H1 (cell line): ENCODE measurements at regions not wholly inside any gene's neighbourhood (a gene's known extent, or its start where the extent isn't known, plus 50 kb on each side); places are given as distances from the start of the nearest gene placed in this dataset.

Experiments used
- CTCF ChIA-PET: fragments of 300-600 bp; sonication (Branson Sonifier 250); formaldehyde crosslinking; loops from one replicate; lab custom pipeline; 2021; ENCODE audit not compliant: partially characterized antibody; lab: Charles Lee
- POLR2A ChIA-PET: fragments of 300-600 bp; sonication (Branson Sonifier 250); formaldehyde crosslinking; loops from one replicate; lab custom pipeline; 2021; ENCODE audit warnings: inconsistent platforms; ENCODE audit not compliant: partially characterized antibody; lab: Charles Lee
- DNase-seq, 2 experiments: peaks; one replicate each; pipeline versions ENCODE4 v3.0.0 to v3.0.0-alpha.2; 2010 to 2022; ENCODE audit warnings: low spot score in 2 of 2, low read depth in 1 of 2, mixed read lengths in 1 of 2
- FAIRE-seq: peaks from 2 replicates; lab custom pipeline; 2011; peaks lifted over from hg19 to GRCh38; lab: Jason Lieb, UNC
- H2AFZ ChIP-seq: 2 replicates; pipeline ENCODE4 v1.8.1; 2012; ENCODE audit warnings: low read length, inconsistent platforms
- H2AK5ac ChIP-seq: 2 replicates; pipeline ENCODE4 v1.6.1; 2013; ENCODE audit warnings: low read depth, low read length
- H2BK120ac ChIP-seq: replicated peaks from 2 replicates; pipeline ENCODE3; 2013; ENCODE audit warnings: low read depth, low read length, inconsistent platforms
- H2BK12ac ChIP-seq: 2 replicates; pipeline ENCODE4 v1.6.1; 2013; ENCODE audit warnings: low read depth, low read length
- H2BK15ac ChIP-seq: 2 replicates; pipeline ENCODE4 v1.6.1; 2013; ENCODE audit warnings: low read length
- H2BK20ac ChIP-seq: 2 replicates; pipeline ENCODE4 v1.6.1; 2013; ENCODE audit warnings: low read length
- H2BK5ac ChIP-seq: 2 replicates; pipeline ENCODE4 v1.6.1; 2013; ENCODE audit warnings: low read depth, low read length
- H3K14ac ChIP-seq: 2 replicates; pipeline ENCODE4 v1.6.1; 2013; ENCODE audit warnings: inconsistent platforms; ENCODE audit not compliant: insufficient read length
- H3K18ac ChIP-seq: 2 replicates; pipeline ENCODE4 v1.6.1; 2013; ENCODE audit warnings: low read length; ENCODE audit errors: extremely low read depth
- H3K23ac ChIP-seq: 2 replicates; pipeline ENCODE4 v1.6.1; 2013; ENCODE audit warnings: inconsistent platforms; ENCODE audit not compliant: insufficient read length
- H3K23me2 ChIP-seq: 2 replicates; pipeline ENCODE4 v1.6.1; 2013; ENCODE audit warnings: low read depth, low read length
- H3K27ac ChIP-seq: 2 replicates; pipeline ENCODE4 v1.6.1; 2011; ENCODE audit warnings: low read depth, low read length, inconsistent platforms
- H3K27me3 ChIP-seq, 4 experiments: replicated peaks in 1 of 4; 1 replicate in 1 of 4; 2 replicates in 3 of 4; pipeline versions ENCODE4 v1.6.1 to v1.8.1; 2011 to 2013; ENCODE audit warnings: low read length in 3 of 4, mild to moderate bottlenecking in 3 of 4, inconsistent platforms in 2 of 4, mixed read lengths in 2 of 4, moderate library complexity in 1 of 4; ENCODE audit not compliant: control insufficient read depth in 3 of 4, insufficient read depth in 3 of 4; ENCODE audit errors: extremely low read depth in 1 of 4
- H3K36me3 ChIP-seq, 4 experiments: 2 replicates each; pipeline versions ENCODE4 v1.6.1 to v1.8.1; 2011 to 2013; ENCODE audit warnings: mild to moderate bottlenecking in 4 of 4, low read length in 3 of 4, moderate library complexity in 2 of 4, control low read depth in 1 of 4, inconsistent platforms in 1 of 4; ENCODE audit not compliant: insufficient read depth in 4 of 4, control insufficient read depth in 2 of 4
- H3K4ac ChIP-seq: replicated peaks from 2 replicates; pipeline ENCODE3; 2013; ENCODE audit warnings: low read length, low read depth, mixed read lengths, inconsistent platforms; ENCODE audit not compliant: insufficient read length
- H3K4me1 ChIP-seq, 4 experiments: replicated peaks in 1 of 4; 1 replicate in 1 of 4; 2 replicates in 3 of 4; pipeline versions ENCODE4 v1.6.1 to v1.8.1; 2011 to 2013; ENCODE audit warnings: low read length in 3 of 4, inconsistent platforms in 2 of 4, mixed read lengths in 1 of 4; ENCODE audit not compliant: insufficient read depth in 4 of 4, control insufficient read depth in 3 of 4
- H3K4me2 ChIP-seq, 2 experiments: 2 replicates each; pipeline versions ENCODE4 v1.6.1 to v1.8.1; 2011 to 2013; ENCODE audit warnings: low read depth in 2 of 2, low read length in 2 of 2, control low read depth in 1 of 2, inconsistent platforms in 1 of 2, mild to moderate bottlenecking in 1 of 2; ENCODE audit not compliant: insufficient read depth in 1 of 2
- H3K4me3 ChIP-seq, 4 experiments: fragments of 200-600, 300-600 bp in 1 of 4; sonication (generic), shearing (Covaris generic), sonication (Bioruptor Twin) in 1 of 4; 2 replicates each; pipeline versions ENCODE4 v1.5.1 to v1.8.1; 2011 to 2016; ENCODE audit warnings: low read length in 4 of 4, low read depth in 3 of 4, control low read depth in 2 of 4, inconsistent platforms in 2 of 4, mild to moderate bottlenecking in 2 of 4, mixed read lengths in 1 of 4, moderate library complexity in 1 of 4; ENCODE audit not compliant: insufficient read depth in 2 of 4; ENCODE audit errors: extremely low read depth in 1 of 4
- H3K56ac ChIP-seq: replicated peaks from 2 replicates; pipeline ENCODE3; 2013; ENCODE audit warnings: low read depth, mild to moderate bottlenecking, mixed read lengths, low read length, inconsistent platforms; ENCODE audit not compliant: insufficient read length
- H3K79me1 ChIP-seq: 2 replicates; pipeline ENCODE4 v1.6.1; 2013; ENCODE audit warnings: low read depth, low read length, control low read depth
- H3K79me2 ChIP-seq, 2 experiments: 2 replicates each; pipeline versions ENCODE4 v1.6.1 to v1.8.1; 2012 to 2013; ENCODE audit warnings: low read length in 2 of 2, mild to moderate bottlenecking in 2 of 2, inconsistent platforms in 1 of 2; ENCODE audit not compliant: insufficient read depth in 2 of 2, control insufficient read depth in 1 of 2
- H3K9ac ChIP-seq, 4 experiments: replicated peaks in 1 of 4; 1 replicate in 1 of 4; 2 replicates in 3 of 4; pipeline versions ENCODE4 v1.6.1 to v1.8.1; 2011 to 2013; ENCODE audit warnings: low read depth in 3 of 4, low read length in 3 of 4, control low read depth in 2 of 4, mild to moderate bottlenecking in 2 of 4, moderate library complexity in 2 of 4, inconsistent platforms in 1 of 4; ENCODE audit errors: extremely low read depth in 1 of 4
- H3K9me3 ChIP-seq, 2 experiments: 2 replicates each; pipeline versions ENCODE4 v1.6.1 to v1.8.1; 2012 to 2013; ENCODE audit warnings: mild to moderate bottlenecking in 2 of 2, moderate library complexity in 2 of 2, control low read depth in 1 of 2, inconsistent platforms in 1 of 2, low read depth in 1 of 2, low read length in 1 of 2, mixed read lengths in 1 of 2; ENCODE audit not compliant: insufficient read depth in 2 of 2
- H4K20me1 ChIP-seq, 2 experiments: replicated peaks in 1 of 2; 2 replicates each; pipeline versions ENCODE3 to v1.8.1; 2011 to 2013; ENCODE audit warnings: inconsistent platforms in 2 of 2, low read length in 2 of 2, mild to moderate bottlenecking in 1 of 2; ENCODE audit not compliant: insufficient read depth in 2 of 2, control insufficient read depth in 1 of 2
- H4K5ac ChIP-seq: 2 replicates; pipeline ENCODE4 v1.6.1; 2013; ENCODE audit warnings: low read length, low read depth, mixed read lengths, inconsistent platforms; ENCODE audit not compliant: insufficient read length
- H4K8ac ChIP-seq: 2 replicates; pipeline ENCODE4 v1.8.0; 2013; ENCODE audit warnings: mild to moderate bottlenecking, moderate library complexity, low read length, inconsistent platforms; ENCODE audit not compliant: insufficient read depth; ENCODE audit errors: extremely low read depth
- H4K91ac ChIP-seq: replicated peaks from 2 replicates; pipeline ENCODE3; 2013; ENCODE audit warnings: low read length, mixed read lengths, inconsistent platforms; ENCODE audit not compliant: insufficient read length
- BRCA1 ChIP-seq: IDR thresholded peaks from 2 replicates; pipeline ENCODE4 v1.6.1; 2012; ENCODE audit warnings: low read depth, low read length, improper control_type of control experiment
- HDAC2 ChIP-seq, 2 experiments: fragments of 300-600 bp in 1 of 2; sonication (generic) in 1 of 2; IDR thresholded peaks; 2 replicates each; pipeline ENCODE4 v1.6.1; 2011 to 2012; ENCODE audit warnings: low read depth in 2 of 2, low read length in 2 of 2, mild to moderate bottlenecking in 2 of 2, moderate library complexity in 2 of 2, borderline replicate concordance in 1 of 2, inconsistent platforms in 1 of 2
- JUN ChIP-seq: IDR thresholded peaks from 2 replicates; pipeline ENCODE4 v1.6.1; 2011; ENCODE audit warnings: low read depth, mild to moderate bottlenecking, improper control_type of control experiment, low read length
- KDM1A ChIP-seq: fragments of 200-600, 300-600 bp; sonication (generic); IDR thresholded peaks from 2 replicates; pipeline ENCODE4 v1.7.1; 2016; ENCODE audit warnings: mild to moderate bottlenecking, low read length, borderline replicate concordance
- WGBS, 2 experiments: shearing (Covaris generic) in 1 of 2; methylation state at CpG; one replicate each; pipeline versions ENCODE4 v1.1.6 to v1.1.7; 2013 to 2015; ENCODE audit warnings: low lambda C conversion rate in 2 of 2, mixed read lengths in 2 of 2, inconsistent platforms in 1 of 2, low coverage in 1 of 2, missing lambda C conversion rate in 1 of 2; ENCODE audit not compliant: insufficient replicate concordance in 2 of 2, insufficient coverage in 1 of 2, insufficient read length in 1 of 2; ENCODE audit errors: extremely low coverage in 1 of 2, missing lambda C conversion rate in 1 of 2; 5-methylcytosine and 5-hydroxymethylcytosine counted together

- no peak overlapping the region for H2BK15ac ChIP-seq
- no peak overlapping the region for H3K4me3 ChIP-seq
- no peak overlapping the region for H3K4me2 ChIP-seq
- H3K9ac ChIP-seq, result no peak overlapping the region
- no peak overlapping the region for H2BK5ac ChIP-seq
- no peak overlapping the region for H3K14ac ChIP-seq
- H3K27me3 ChIP-seq, result no peaks in the 10 kb centered on the region
- no peaks in the 10 kb centered on the region for H4K20me1 ChIP-seq
- no peak overlapping the region for H3K4ac ChIP-seq
- no peaks in the 10 kb centered on the region for H3K9me3 ChIP-seq
- no peaks in the 10 kb centered on the region for H3K79me1 ChIP-seq
- H3K4me1 ChIP-seq, result peaks cover 3 to 10% (median 5%) of the 10 kb centered on the region in 4 experiments; a peak in 6 of 7 replicates
- H3K27ac ChIP-seq, result no peak overlapping the region
- H3K79me2 ChIP-seq, result no peaks in the 10 kb centered on the region
- H3K36me3 ChIP-seq, result no peaks in the 10 kb centered on the region
- no peak overlapping the region for H3K18ac ChIP-seq
- ChIA-PET CTCF (interaction anchor here (1.0 to 2.9 kb wide), 7 partner anchors 11 to 113 kb away, joined by 3 to 12 read pairs (median 3); no protein-coding TSS in a partner anchor), POLR2A (no interaction called here)
- FAIRE-seq (no peak), DNase-seq (no peak)
- no peak overlapping the region for H4K91ac ChIP-seq
- TF ChIP-seq JUN, result no peak
- no peak for TF ChIP-seq BRCA1
- peak in 1 of 2 experiments; percentile 88; a peak in 1 of 4 replicates for TF ChIP-seq HDAC2 (IDR thresholded peaks at IDR 0.05; ENCODE audit: borderline replicate concordance in 1 of 2, low read depth in 2 of 2, low read length in 2 of 2)
- TF ChIP-seq KDM1A, result peak; percentile 93
- H2AFZ ChIP-seq, result no peak overlapping the region
- H3K23me2 ChIP-seq, result no peaks in the 10 kb centered on the region
- no peak overlapping the region for H2BK12ac ChIP-seq
- H2AK5ac ChIP-seq, result no peak overlapping the region
- no peak overlapping the region for H3K56ac ChIP-seq
- no peak overlapping the region for H3K23ac ChIP-seq
- WGBS, 2 experiments, result 100% methylated on average over 1 of the region's 1 CpG; no CpG with 5 or more reads in 1 of the 2 experiments
- H4K5ac ChIP-seq, result no peak overlapping the region
- no peak overlapping the region for H4K8ac ChIP-seq
- no peak overlapping the region for H2BK20ac ChIP-seq
- no peak overlapping the region for H2BK120ac ChIP-seq
Measured at GRCh38 chr1:62952596-62952995, 168.7 kb downstream of the ATG4C start.
